HepG2 (cell line): ENCODE measurements at regions not wholly inside any gene's neighbourhood (a gene's known extent, or its start where the extent isn't known, plus 50 kb on each side); places are given as distances from the start of the nearest gene placed in this dataset.

Experiments used
- ATAC-seq: fragments of 200-7000 bp; cut with Tn5 transposase; 3 replicates; pipeline ENCODE4 v1.9.1; 2020; ENCODE audit warnings: mild to moderate bottlenecking, moderate library complexity
- BruUV-seq: library from RNA; stranded (reverse); fragments of 400-500 nt; replicated peaks from 2 replicates; lab custom pipeline; 2021; lab: Mats Ljungman, UMichigan
- CTCF ChIA-PET: fragments of 300-600 bp; formaldehyde crosslinking; extraction: SDS; loops from one replicate; lab custom pipeline; 2021; ENCODE audit warnings: low total read pairs, inconsistent platforms, low intra/inter-chr PET ratio; lab: Yijun Ruan, JAX
- POLR2A ChIA-PET: fragments of 350-600 bp; sonication (Branson Sonifier 250); formaldehyde crosslinking; loops from one replicate; lab custom pipeline; 2020; ENCODE audit warnings: antibody characterized with exemption, inconsistent platforms; lab: Yijun Ruan, JAX
- DNase-seq: peaks from one replicate; pipeline ENCODE4 v3.0.0-alpha.2; 2015; ENCODE audit warnings: low spot score
- FAIRE-seq: peaks from 3 replicates; lab custom pipeline; 2011; peaks lifted over from hg19 to GRCh38; lab: Jason Lieb, UNC
- H2AFZ ChIP-seq: one replicate; pipeline ENCODE4 v1.6.1; 2011; ENCODE audit warnings: low read length, inconsistent platforms
- H3K27ac ChIP-seq: fragments of 300-600 bp; 3 replicates; pipeline ENCODE4 v1.8.0; 2011; ENCODE audit warnings: mixed run types, mild to moderate bottlenecking, mixed read lengths, low read length, inconsistent platforms; ENCODE audit not compliant: insufficient read depth; ENCODE audit errors: extremely low read length
- H3K27me3 ChIP-seq, 2 experiments: fragments of 200-600 bp in 1 of 2; 2 replicates in 1 of 2; 3 replicates in 1 of 2; pipeline versions ENCODE4 v1.6.0 to v1.8.0; 2011; ENCODE audit warnings: low read length in 2 of 2, mild to moderate bottlenecking in 2 of 2, moderate library complexity in 2 of 2, inconsistent platforms in 1 of 2; ENCODE audit not compliant: insufficient read depth in 2 of 2, control insufficient read depth in 1 of 2
- H3K36me3 ChIP-seq, 2 experiments: fragments of 200-600 bp in 1 of 2; replicated peaks in 1 of 2; 2 replicates in 1 of 2; 3 replicates in 1 of 2; pipeline versions ENCODE4 v1.5.1 to v1.8.0; 2011; ENCODE audit warnings: low read length in 2 of 2, inconsistent platforms in 1 of 2; ENCODE audit not compliant: insufficient read depth in 2 of 2, control insufficient read depth in 1 of 2
- H3K4me1 ChIP-seq: 2 replicates; pipeline ENCODE4 v1.5.1; 2012; ENCODE audit warnings: low read length, inconsistent platforms; ENCODE audit not compliant: insufficient read depth
- H3K4me2 ChIP-seq: 2 replicates; pipeline ENCODE4 v1.6.0; 2011; ENCODE audit warnings: low read depth, low read length, inconsistent platforms
- H3K4me3 ChIP-seq, 3 experiments: fragments of 200-600 bp in 1 of 3; sonication (generic), shearing (Covaris generic) in 1 of 3; replicated peaks in 1 of 3; 2 replicates each; pipeline ENCODE4 v1.5.1; 2011 to 2016; ENCODE audit warnings: low read length in 3 of 3, inconsistent platforms in 2 of 3, low read depth in 2 of 3, mild to moderate bottlenecking in 2 of 3, control low read depth in 1 of 3, mixed read lengths in 1 of 3; ENCODE audit not compliant: insufficient read depth in 1 of 3
- H3K79me2 ChIP-seq: one replicate; pipeline ENCODE4 v1.6.1; 2011; ENCODE audit warnings: low read length, inconsistent platforms; ENCODE audit not compliant: insufficient read depth
- H3K9ac ChIP-seq: 2 replicates; pipeline ENCODE4 v1.6.0; 2011; ENCODE audit warnings: mild to moderate bottlenecking, low read depth, low read length, inconsistent platforms; ENCODE audit not compliant: insufficient read depth
- H3K9me3 ChIP-seq: 2 replicates; pipeline ENCODE4 v1.5.1; 2012; ENCODE audit warnings: mild to moderate bottlenecking, low read length
- H4K20me1 ChIP-seq: 2 replicates; pipeline ENCODE4 v1.6.0; 2011; ENCODE audit warnings: inconsistent platforms, mild to moderate bottlenecking, low read length, moderate library complexity; ENCODE audit not compliant: insufficient read depth
- BCLAF1 ChIP-seq: fragments of 450-650 bp; IDR thresholded peaks from 2 replicates; pipeline ENCODE4 v1.6.1; 2017; ENCODE audit warnings: mild to moderate bottlenecking
- CREBL2 ChIP-seq: sonication (generic); formaldehyde crosslinking; IDR thresholded peaks from 2 replicates; pipeline ENCODE4 v1.8.1; 2023; ENCODE audit warnings: missing genetic modification reagents, mild to moderate bottlenecking, borderline replicate concordance
- GPBP1L1 ChIP-seq: sonication (generic); formaldehyde crosslinking; IDR thresholded peaks from 2 replicates; pipeline ENCODE4 v1.5.0; 2020; ENCODE audit warnings: mild to moderate bottlenecking, missing genetic modification reagents
- HNRNPH1 ChIP-seq: fragments of 200-400 bp; formaldehyde crosslinking; optimal IDR thresholded peaks from 2 replicates; pipeline ENCODE3; 2017; ENCODE audit warnings: mild to moderate bottlenecking, low read depth, low read length
- POLR2A ChIP-seq, 2 experiments: IDR thresholded peaks; 2 replicates each; pipeline ENCODE4 v1.6.1; 2011; ENCODE audit warnings: low read depth in 2 of 2, low read length in 2 of 2, mild to moderate bottlenecking in 1 of 2, moderate library complexity in 1 of 2; ENCODE audit not compliant: insufficient read depth in 1 of 2
- SPEN ChIP-seq: sonication (generic); formaldehyde crosslinking; IDR thresholded peaks from 2 replicates; pipeline ENCODE4 v1.5.1; 2020; ENCODE audit warnings: low read depth, mild to moderate bottlenecking, missing genetic modification reagents
- TEF ChIP-seq: sonication (generic); formaldehyde crosslinking; IDR thresholded peaks from 2 replicates; pipeline ENCODE4 v1.5.0; 2020; ENCODE audit warnings: missing genetic modification reagents
- ZBTB49 ChIP-seq: sonication (generic); formaldehyde crosslinking; IDR thresholded peaks from 2 replicates; pipeline ENCODE4 v1.4.0; 2020; ENCODE audit warnings: missing genetic modification reagents, borderline replicate concordance
- ZBTB7B ChIP-seq: sonication (generic); formaldehyde crosslinking; IDR thresholded peaks from 2 replicates; pipeline ENCODE4 v1.4.0; 2020; ENCODE audit warnings: missing genetic modification reagents
- ZNF101 ChIP-seq: sonication (generic); formaldehyde crosslinking; IDR thresholded peaks from 2 replicates; pipeline ENCODE4 v1.4.0; 2020; ENCODE audit warnings: mild to moderate bottlenecking, low read depth, missing genetic modification reagents, borderline replicate concordance
- ZNF343 ChIP-seq: sonication (generic); formaldehyde crosslinking; IDR thresholded peaks from 2 replicates; pipeline ENCODE4 v1.4.0; 2020; ENCODE audit warnings: mild to moderate bottlenecking, missing genetic modification reagents
- WGBS: methylation state at CpG from one replicate; pipeline ENCODE4 v1.1.6; 2017; ENCODE audit warnings: low lambda C conversion rate; 5-methylcytosine and 5-hydroxymethylcytosine counted together
- in situ Hi-C: cut with HindIII; loops from 2 replicates; pipeline ENCODE4 v1.10.0; 2017; ENCODE audit warnings: low pct_unique_long_range_greater_than_20kb; ENCODE audit not compliant: extremely low pct_ligation_motif_present
- intact Hi-C: fragments of 100-400 bp; cut with micrococcal nuclease; formaldehyde crosslinking; loops from one replicate; pipeline ENCODE4 v1.10.0; 2022; ENCODE audit not compliant: unreplicated experiment
- TF ChIP-seq, protein P1 (sequence below): sonication (generic); formaldehyde crosslinking; IDR thresholded peaks from 2 replicates; pipeline ENCODE4 v1.4.0; 2020; ENCODE audit warnings: missing genetic modification reagents

- CTCF ChIA-PET = no interaction called here
- in situ Hi-C loops (no loop called here), intact Hi-C loops (no loop called here)
- Histone ChIP-seq H3K27ac (no peak overlapping the region), H3K79me2 (no peaks in the 10 kb centered on the region), H3K4me3 (no peak overlapping the region), H3K27me3 (no peaks in the 10 kb centered on the region), H4K20me1 (no peaks in the 10 kb centered on the region), H3K36me3 (no peaks in the 10 kb centered on the region), H2AFZ (no peak overlapping the region), H3K9me3 (peaks cover 66% of the 10 kb centered on the region), H3K4me1 (no peaks in the 10 kb centered on the region), H3K9ac (no peak overlapping the region), H3K4me2 (no peak overlapping the region)
- ATAC-seq (no peak), DNase-seq (no peak), FAIRE-seq (no peak)
- under 1% methylated on average over 9 of the region's 9 CpGs for WGBS
- no TSS peak for BruUV-seq
- TF ChIP-seq POLR2A (IDR thresholded peaks at IDR 0.05; ENCODE audit: insufficient read depth in 1 of 2, low read depth in 2 of 2, low read length in 2 of 2) (no peak), ZBTB7B (CRISPR knock-in tag) (no peak), SPEN (CRISPR knock-in tag) (no peak), ZBTB49 (CRISPR knock-in tag) (no peak), HNRNPH1 (no peak), BCLAF1 (no peak), ZNF101 (CRISPR knock-in tag) (no peak), ZNF343 (CRISPR knock-in tag) (no peak), TEF (CRISPR knock-in tag) (no peak), GPBP1L1 (CRISPR knock-in tag) (no peak), CREBL2 (CRISPR knock-in tag) (no peak)
- TF ChIP-seq, protein P1, sequence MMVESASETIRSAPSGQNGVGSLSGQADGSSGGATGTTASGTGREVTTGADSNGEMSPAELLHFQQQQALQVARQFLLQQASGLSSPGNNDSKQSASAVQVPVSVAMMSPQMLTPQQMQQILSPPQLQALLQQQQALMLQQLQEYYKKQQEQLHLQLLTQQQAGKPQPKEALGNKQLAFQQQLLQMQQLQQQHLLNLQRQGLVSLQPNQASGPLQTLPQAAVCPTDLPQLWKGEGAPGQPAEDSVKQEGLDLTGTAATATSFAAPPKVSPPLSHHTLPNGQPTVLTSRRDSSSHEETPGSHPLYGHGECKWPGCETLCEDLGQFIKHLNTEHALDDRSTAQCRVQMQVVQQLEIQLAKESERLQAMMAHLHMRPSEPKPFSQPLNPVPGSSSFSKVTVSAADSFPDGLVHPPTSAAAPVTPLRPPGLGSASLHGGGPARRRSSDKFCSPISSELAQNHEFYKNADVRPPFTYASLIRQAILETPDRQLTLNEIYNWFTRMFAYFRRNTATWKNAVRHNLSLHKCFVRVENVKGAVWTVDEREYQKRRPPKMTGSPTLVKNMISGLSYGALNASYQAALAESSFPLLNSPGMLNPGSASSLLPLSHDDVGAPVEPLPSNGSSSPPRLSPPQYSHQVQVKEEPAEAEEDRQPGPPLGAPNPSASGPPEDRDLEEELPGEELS (CRISPR knock-in tag) = no peak
- POLR2A ChIA-PET = no interaction called here
Observed at GRCh38 chr9:118446943-118447639, 742.9 kb downstream of the TLR4 start.
